ENCODE measurements at regions not wholly inside any gene's neighbourhood (a gene's known extent, or its start where the extent isn't known, plus 50 kb on each side); places are given as distances from the start of the nearest gene placed in this dataset.
A peak's percentile ranks its signal among the peaks of the same experiment; 100 is the strongest.

DNA sequence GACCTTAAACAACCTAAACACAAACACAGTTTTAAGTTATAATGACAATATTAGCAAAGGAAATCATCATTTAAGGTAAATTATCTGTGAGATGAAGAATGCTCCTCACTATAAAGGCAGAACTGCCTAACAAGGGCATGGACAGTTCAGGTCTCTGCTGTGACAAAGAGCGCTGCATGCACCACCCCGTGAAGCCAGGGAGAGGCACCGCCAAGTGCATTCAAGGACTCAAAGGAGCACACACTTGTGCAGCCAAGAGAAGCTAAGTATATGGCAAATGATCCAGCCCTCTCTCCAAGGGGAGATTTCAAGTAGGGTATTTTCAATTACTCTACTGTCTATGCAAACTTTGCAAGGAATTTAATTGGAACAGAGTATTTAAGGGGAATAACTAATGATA lies 126.0 kb downstream of the RAP2A start:
- intact Hi-C loops (cut with DNase I) = no loop called here
- no peak for DNase-seq

DNA sequence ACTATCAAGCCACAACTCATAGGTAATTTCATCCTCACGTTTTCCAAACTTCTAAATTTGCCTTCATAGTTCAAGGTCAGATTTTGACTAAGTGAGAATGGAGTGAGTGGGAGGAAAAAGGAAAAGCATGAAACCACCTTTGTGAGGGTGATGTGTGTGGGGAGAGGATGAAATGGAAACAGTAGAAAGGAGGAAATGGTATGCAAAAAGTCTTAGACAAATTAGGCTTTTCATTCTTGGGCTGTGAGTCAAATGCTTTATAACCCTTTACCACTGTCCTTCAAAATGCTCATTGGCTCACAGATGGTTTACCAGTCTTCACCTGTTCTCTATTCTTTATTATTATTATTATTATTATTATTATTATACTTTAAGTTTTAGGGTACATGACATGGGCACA lies 127.2 kb downstream of the RAP2A start:
- intact Hi-C loops (cut with DNase I) = no loop called here
- no peak for DNase-seq

DNA sequence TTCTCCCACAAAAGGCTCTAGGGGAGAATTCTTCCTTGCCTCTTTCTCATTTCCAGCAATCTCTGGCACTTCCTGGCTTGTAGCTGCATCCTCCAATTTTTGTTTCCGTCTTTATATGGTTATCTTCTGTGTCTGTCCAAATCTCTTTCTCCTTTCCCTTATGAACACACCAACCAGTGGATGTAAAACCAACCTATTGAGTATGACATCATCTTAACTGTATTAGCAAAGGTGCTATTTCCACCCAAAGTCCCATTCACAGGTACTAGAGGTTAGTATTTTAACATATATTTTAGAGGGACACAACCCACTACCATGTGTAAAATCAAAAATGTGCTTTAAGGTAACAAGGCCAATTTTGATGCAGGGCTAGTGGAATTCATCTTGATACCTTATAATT lies 129.0 kb downstream of the RAP2A start:
- intact Hi-C loops (cut with DNase I) = no loop called here
- no peak for DNase-seq

DNA sequence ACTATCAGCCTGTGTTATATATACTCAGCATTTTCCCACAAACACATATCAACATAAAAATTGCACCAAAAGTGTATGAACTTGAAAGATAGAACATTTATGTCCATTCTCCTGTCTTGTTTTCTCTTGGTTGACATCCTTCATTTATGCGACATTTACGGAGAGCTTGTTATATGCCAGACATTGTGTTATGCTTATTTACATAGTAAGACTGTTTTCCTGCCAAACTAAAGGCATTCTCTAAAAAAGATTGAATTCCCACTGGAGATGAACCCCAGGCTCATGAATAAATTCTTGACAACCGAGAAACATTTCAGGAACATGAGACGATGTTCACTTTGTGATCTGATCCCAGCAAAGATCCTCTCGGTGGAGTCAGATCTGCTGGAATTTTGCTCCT lies 131.0 kb downstream of the RAP2A start:
- DNase-seq = no peak
- intact Hi-C loops (cut with DNase I) = no loop called here

DNA sequence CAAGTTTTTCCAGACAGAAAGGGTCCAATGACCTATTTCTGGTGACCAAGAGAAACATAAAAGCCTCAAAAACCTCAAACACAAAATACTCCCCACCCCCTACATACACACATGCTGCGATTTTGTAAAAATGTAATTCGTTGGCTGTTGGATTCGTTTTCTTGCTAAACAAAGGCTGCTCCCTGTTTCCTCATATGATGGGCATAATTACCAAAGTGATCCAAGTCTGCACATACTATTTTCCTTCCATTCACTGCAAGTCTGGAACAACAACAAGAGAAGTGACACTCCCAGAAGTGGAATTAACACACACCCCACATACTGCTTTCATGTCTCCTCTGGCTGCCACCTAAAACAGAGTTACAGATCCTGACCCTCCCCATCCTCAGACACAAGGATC lies 131.9 kb downstream of the RAP2A start:
- DNase-seq = no peak
- intact Hi-C loops (cut with DNase I) = no loop called here

DNA sequence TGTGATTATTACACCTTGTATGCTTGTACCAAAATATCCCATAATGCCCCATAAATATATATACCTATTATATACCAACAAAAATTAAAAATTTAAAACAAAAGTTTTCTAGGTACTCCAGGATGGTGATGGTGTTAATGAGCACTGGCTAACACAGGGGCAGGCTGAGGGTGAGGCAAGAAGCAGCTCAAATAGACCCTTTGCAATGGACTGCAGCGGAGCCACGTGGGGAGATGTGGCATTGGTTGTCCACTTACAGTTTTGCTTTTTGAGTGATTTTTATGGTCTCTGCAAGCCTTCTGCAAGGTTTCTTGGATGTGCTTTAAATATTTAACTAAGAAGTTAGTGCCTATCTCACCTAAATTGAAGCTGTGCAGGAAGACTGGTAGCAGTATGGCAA lies 132.9 kb downstream of the RAP2A start:
- intact Hi-C loops (cut with DNase I) = no loop called here

DNA sequence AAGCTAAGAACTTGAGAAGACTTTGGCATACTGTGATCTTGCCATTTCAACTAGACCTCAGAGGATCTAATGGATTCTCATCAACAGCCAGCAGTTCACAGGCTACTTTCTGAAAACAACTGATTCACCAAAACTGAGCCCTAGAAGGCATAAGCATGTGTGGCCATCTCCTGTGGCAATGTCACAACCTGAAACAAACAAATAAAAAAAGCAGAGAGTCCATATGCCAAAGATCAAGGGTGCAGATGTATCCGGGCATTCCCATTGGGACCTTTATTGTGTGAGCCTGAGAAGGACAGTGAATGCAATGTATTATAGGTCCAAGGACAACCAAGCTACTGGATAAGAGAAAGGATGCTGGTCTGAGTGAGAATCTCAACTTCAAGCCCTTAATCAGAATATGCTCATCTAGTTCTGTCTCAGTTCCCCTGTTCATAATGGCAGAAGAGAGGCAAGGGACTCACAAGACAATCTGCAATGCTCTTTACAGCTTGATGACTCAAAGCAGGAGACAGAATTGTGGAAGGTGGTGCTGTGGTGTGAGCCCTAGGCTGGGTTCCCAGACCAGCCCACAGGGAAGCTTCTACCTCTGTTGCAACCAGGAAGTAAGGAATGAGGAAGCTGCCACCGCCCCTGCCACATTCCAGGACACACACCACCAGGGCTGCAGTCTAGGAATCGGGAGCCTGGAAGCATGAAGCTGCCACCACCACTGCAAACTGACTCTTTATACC lies 133.7 kb downstream of the RAP2A start:
- intact Hi-C loops (cut with DNase I) = no loop called here
- peak in 4 of 10 donors; percentile 12 to 81 (median 45) for DNase-seq

More for the DNA sequence above, 132.9 kb downstream of the RAP2A start:
- no peak for DNase-seq

DNA sequence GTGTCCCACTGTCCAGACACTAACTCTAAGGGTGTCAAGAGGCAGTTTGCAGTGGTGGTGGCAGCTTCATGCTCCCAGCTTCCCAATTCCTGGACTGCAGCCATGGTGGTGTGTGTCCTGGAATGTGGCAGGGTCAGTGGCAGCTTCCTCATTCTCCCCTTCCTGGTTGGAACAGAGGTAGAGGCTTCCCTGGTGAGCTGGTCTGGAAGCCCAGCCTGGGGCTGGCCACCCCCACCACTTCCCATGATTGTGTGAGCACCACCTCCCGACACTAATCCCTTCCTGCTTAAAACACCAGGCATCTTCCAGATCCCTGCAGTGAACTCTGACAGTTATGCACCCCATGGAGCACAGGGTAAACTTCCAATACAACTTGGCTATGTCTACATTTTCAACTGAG lies 134.9 kb downstream of the RAP2A start:
- intact Hi-C loops (cut with DNase I) = no loop called here
- no peak for DNase-seq

DNA sequence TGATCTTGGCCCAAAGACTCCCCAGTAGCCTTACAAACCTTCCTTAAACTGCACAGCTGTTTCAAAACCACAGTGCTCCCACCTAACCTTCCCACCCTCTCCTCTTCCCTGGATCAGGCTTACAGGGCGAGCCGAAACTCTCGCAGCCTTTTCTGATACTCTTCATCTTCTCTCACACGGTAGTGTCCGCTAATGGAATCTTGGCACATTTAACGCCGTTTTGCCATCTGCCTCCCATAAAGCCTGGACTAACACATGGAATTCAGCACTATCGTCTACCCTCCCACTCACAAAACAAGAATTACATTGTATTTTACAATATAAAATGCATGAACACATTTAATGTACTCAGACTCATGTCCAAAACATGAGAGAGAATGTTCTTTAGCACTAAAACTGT lies 135.9 kb downstream of the RAP2A start:
- DNase-seq = no peak
- intact Hi-C loops (cut with DNase I) = no loop called here

DNA sequence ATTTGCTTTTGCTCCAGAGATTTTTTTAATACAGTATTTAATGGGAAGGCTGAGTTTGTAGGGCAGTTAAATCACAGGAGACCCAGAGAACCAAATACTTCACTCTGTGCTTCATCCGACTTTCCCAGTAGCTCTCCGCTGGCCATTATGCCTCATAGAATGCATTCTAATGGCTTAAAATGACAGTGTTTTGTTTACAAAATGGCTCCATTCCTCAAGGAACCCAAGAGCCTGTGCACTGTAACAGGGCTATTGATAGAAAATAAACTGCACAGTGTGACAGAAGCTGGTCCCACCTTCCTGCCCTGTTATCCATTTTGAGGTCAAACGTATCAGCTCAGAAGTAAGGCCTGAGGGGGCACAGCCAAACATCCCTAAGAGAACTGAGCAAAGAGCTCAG lies 136.5 kb downstream of the RAP2A start:
- no peak for DNase-seq
- intact Hi-C loops (cut with DNase I) = no loop called here

DNA sequence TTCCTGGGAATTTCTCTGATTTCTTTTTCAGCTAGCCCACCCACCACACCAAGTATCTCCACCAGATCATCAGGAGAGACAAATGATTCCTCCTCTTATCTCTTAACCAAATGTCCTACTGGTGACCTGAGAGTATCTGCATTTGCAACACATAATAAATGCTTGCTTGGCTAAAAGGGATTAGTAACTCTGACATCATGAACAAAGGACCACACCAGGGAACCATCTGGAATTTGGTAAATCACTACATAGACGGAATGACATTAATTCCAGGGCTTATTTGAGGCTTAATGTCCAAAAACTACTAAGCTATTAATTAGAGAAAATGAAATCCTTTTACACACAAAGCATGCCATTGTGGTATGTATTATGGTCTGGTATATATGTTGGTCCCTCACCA lies 139.0 kb downstream of the RAP2A start:
- intact Hi-C loops (cut with DNase I) = no loop called here
- no peak for DNase-seq

DNA sequence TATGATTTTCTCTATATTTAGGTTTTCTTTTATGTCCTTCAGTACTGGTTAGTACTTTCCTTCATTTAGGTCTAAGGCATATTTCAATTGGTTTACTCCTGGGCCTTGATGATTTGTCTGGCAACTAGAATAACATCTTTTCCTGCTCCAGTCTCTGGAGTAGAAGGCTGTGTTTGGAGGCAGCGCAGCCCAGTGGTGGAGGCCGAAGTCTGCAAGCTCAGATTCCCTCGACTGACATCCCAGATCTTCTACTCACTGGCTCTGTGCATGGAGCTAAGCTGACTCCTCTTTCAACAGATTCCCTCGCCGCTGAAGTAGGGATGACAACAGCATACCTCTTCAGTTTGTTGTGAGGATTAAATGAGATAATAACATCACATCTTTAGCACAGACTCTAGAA lies 141.0 kb downstream of the RAP2A start:
- peak in 1 of 10 donors; percentile 11 for DNase-seq

DNA sequence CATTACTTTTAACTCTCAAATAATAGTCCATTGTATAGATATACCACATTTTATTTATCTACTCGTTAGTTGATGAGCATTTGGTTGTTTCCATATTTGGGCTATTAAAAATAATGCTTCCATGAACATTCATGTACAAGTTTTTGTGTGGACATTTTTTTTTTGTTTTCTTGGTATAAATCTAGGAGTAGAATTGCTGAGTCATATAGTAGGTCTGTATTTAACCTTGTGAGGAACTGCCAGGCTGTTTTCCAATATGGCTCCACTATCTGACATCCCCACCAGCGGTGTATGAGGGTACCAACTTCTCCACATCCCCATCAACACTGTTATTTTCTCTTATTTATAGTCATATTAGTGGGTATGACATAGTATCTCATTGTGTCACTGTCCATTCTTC lies 143.1 kb downstream of the RAP2A start:
- no peak for DNase-seq
- intact Hi-C loops (cut with DNase I) = no loop called here

More for the DNA sequence above, 141.0 kb downstream of the RAP2A start:
- intact Hi-C loops (cut with DNase I) = no loop called here

DNA sequence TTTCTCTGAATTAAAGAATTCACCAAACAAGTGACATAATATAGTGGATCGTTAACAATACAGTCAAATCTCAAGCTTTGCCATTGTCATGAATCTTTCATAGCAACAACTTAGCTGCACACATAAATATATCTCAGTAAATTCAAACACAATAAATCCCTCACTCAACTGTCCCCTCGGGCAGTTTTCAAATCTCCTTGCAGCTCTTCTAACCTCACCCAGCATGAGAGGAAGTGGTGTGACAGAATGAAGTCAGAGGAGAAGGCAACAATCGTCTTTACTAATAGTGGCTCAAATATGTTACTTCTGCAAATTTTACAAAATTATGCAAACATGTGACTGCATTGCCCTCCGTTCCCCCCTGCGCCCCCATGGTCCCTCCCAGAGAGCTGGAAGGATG lies 148.2 kb downstream of the RAP2A start:
- no peak for DNase-seq
- intact Hi-C loops (cut with DNase I) = no loop called here

DNA sequence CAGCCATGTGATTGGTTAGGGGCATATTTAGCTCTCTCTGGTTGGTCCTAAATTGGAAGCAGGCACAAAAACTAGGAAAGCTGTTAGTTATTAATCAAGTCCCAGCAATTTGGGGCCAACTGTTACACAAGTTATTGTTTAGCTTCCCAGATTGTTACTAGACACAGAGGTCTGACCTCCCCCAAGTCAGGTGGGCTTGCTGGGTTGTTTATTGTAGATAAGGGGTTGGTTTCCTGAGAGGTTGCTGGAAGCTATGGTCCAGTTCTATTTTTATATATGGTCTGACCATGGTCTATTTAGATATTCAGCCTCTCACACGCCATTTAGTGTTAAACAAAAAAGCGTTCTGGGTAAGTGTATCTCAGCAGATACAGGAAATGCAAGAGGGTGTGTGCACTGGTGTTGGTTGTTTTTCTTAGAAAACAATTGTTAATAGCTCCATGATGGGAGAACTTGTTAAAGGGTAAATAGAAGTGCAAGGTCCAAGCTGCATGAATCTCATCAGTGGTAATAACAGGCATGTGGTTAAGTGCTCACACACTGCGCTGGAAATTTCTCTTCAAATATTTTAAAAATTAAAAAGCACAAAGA lies 150.0 kb downstream of the RAP2A start:
- intact Hi-C loops (cut with DNase I) = no loop called here
- no peak for DNase-seq

DNA sequence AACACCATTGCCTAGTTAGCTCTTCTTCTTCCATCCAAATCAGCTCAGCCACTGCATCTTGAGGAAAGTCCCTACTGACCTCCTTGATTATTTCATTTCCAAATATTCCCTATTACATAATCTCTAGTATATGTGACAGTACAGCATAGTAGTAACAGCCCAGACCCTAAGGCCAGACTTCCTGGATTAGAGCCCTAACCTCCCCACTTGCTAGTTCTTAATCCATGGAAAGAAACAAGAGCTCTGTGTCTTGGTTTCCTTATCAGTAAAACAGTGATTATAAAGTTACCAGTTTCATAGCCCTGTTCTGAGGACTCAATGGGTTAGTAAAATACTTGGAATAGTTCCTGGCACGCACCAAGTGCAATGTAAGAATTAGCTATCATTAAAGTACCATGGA lies 153.0 kb downstream of the RAP2A start:
- no peak for DNase-seq
- intact Hi-C loops (cut with DNase I) = no loop called here

DNA sequence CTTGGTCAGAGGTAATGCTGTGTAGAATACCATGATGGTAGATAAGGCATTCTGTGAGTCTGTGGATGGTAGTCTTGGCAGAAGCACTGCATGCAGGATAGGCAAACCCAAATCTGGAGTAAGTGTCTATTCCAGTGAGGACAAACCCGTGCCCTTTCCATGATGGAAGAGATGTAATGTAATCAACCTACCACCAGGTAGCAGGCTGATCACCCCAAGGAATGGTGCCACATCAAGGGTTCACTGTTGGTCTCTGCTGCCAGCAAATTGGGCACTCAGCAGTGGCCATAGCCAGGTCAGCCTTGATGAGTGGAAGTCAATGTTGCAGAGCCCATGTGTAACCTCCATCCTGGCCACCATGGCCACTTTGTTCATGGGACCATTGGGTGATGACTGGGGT lies 155.0 kb downstream of the RAP2A start:
- intact Hi-C loops (cut with DNase I) = no loop called here
- DNase-seq = no peak

DNA sequence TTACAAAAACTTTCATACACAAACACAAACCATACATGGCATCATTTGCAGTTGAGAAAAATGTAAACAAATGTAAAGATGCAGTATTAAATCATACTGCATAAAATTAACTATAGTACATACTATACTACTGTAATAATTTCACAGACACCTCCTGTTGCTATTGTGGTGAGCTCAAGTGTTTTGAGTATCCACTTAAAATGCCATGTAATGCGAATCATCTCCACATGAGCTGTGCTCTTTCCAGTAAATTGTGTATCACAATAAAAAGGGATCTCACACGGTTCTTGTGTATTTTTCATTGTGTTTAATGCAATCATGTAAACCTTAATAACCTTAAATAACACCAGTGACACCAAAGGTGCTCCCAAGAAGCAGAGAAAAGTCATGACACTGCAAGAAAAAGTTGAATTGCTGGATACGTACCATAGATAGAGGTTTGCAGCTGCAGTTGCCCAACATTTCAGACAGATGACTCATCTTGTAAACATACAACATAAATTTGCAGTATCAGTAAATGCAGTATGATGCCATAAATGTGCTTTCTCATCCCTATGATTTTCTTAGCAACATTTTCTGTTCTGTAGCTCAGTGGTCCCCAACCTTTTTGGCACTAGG lies 166.6 kb downstream of the RAP2A start:
- intact Hi-C loops (cut with DNase I) = no loop called here
- DNase-seq = no peak

DNA sequence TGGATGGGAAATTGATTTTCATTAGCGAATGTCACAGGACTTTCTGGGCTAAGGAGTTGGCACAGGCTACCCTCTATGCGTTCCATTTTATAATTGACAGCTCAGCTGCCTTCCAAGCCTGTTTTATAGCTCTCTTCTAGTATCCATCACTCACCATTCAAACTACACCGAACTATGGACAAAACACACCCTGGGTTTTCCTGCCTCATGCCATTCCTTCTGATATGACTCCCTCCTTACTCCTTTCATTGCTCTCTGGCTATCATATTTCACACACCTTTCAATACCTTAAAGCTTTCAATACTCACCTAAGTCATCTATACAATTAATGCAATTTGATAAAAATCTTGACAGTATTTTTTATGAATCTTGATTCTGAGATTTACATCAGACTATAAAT lies 181.3 kb downstream of the RAP2A start:
- intact Hi-C loops (cut with DNase I) = no loop called here
- DNase-seq = no peak

DNA sequence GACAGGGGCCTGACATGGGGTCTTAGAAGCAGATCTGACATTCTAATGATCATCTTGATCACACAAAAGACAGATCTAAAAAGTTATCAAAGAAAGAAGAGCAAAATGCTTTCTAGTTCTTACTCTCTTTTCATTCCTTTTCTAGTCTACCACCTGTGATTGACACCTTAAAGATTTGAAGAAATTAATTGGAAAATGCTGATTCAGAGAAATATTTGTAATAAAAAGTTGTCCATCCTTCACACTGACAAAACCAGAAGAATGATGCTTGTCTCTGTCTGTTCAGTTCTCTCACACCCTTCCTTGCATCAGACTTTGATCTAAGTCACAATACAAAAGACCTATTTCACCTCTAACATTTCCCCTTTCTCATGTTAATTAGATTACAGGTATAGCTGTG lies 182.4 kb downstream of the RAP2A start:
- no peak for DNase-seq
- intact Hi-C loops (cut with DNase I) = no loop called here

DNA sequence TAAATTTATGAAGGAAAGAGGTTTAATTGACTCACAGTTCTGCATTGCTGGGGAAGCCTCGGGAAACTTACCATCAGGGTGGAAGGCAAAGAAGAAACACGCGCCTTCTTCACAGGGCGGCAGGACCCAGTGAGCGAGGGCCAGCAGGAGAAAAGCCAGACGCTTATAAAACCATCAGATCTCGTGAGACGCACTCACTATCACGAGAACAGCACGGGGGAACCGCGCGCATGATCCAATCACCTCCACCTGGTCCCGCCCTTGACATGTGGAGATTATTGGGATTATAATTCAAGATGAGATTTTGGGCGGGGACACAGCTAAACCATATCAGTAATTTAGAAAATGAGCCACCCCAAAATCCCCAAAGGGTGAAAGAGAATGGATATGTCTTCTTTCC lies 187.1 kb downstream of the RAP2A start:
- DNase-seq = no peak
- intact Hi-C loops (cut with DNase I) = no loop called here

DNA sequence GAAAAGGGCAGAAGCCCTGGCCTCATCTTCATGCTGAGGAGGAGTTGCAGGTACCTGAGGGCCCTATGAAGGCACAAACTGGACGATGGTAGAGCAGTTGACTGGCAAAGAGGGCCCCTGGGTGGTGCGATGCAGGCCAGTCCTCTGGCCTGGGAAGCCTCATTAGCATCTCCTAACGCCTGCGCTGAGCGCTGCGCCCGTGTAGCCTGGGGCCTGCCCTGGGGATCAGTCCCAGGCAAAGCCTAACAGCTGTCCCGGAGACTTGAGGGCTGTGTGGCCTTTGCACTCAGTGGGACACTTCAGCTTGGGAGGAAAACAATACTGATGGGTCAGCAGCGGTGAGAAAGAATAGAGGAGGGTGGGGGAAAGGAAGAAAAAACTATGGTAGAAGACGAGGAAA lies 187.7 kb downstream of the RAP2A start:
- DNase-seq = no peak
- intact Hi-C loops (cut with DNase I) = no loop called here

Data from posterior cingulate gyrus (tissue), 11 donors.